Activated CD4-positive, alpha-beta T cell treated with anti-CD3 and anti-CD28 coated beads, Interleukin-10, Interleukin-2, amounts not matched to agents 100 ng/mL and 50 ng/mL, durations not matched to agents 16 hours and 8 hours (primary cell): ENCODE measurements at regions not wholly inside any gene's neighbourhood (a gene's known extent, or its start where the extent isn't known, plus 50 kb on each side); places are given as distances from the start of the nearest gene placed in this dataset.

ENCODE experiments used
- DNase-seq: peaks from one replicate; pipeline ENCODE4 v3.0.0-alpha.2; 2020

GRCh38 chr21:16377120-16377658 lies 647.4 kb downstream of the USP25 start:
- no peak for DNase-seq

- DNase-seq, result no peak
Observed at GRCh38 chr21:16377857-16378256, 648.1 kb downstream of the USP25 start.

GRCh38 chr21:16378525-16378924 lies 648.7 kb downstream of the USP25 start:
- no peak for DNase-seq

GRCh38 chr21:16388291-16388690 lies 658.5 kb downstream of the USP25 start:
- no peak for DNase-seq

- no peak for DNase-seq
Observed at GRCh38 chr21:16388911-16389560, 659.3 kb downstream of the USP25 start.

- no peak for DNase-seq
Observed at GRCh38 chr21:16389643-16390042, 659.9 kb downstream of the USP25 start.

GRCh38 chr21:16395285-16395684 lies 665.5 kb downstream of the USP25 start:
- no peak for DNase-seq

GRCh38 chr21:16402752-16403151 lies 673.0 kb downstream of the USP25 start:
- DNase-seq, result no peak

- DNase-seq, result no peak
Observed at GRCh38 chr21:16404776-16405175, 675.0 kb downstream of the USP25 start.

GRCh38 chr21:16406355-16406754 lies 676.6 kb downstream of the USP25 start:
- no peak for DNase-seq

- DNase-seq, result no peak
Observed at GRCh38 chr21:16407403-16408240, 677.8 kb downstream of the USP25 start.

- DNase-seq, result no peak
Observed at GRCh38 chr21:16408280-16408679, 678.5 kb downstream of the USP25 start.

- DNase-seq, result no peak
Observed at GRCh38 chr21:16409352-16409751, 679.6 kb downstream of the USP25 start.

- DNase-seq, result no peak
Observed at GRCh38 chr21:16418226-16418625, 688.4 kb downstream of the USP25 start.

GRCh38 chr21:16418642-16419041 lies 688.9 kb downstream of the USP25 start:
- no peak for DNase-seq

- no peak for DNase-seq
Observed at GRCh38 chr21:16419188-16419921, 689.6 kb downstream of the USP25 start.

- no peak for DNase-seq
Observed at GRCh38 chr21:16420031-16420724, 690.4 kb downstream of the USP25 start.

- DNase-seq, result no peak
Observed at GRCh38 chr21:16421007-16421406, 691.2 kb downstream of the USP25 start.

GRCh38 chr21:16421965-16422364 lies 692.2 kb downstream of the USP25 start:
- DNase-seq, result no peak

- no peak for DNase-seq
Observed at GRCh38 chr21:16422702-16423101, 692.9 kb downstream of the USP25 start.

GRCh38 chr21:16423921-16424320 lies 694.1 kb downstream of the USP25 start:
- no peak for DNase-seq

GRCh38 chr21:16424331-16424751 lies 694.6 kb downstream of the USP25 start:
- DNase-seq, result no peak

GRCh38 chr21:16425376-16425775 lies 695.6 kb downstream of the USP25 start:
- no peak for DNase-seq
